Lower leg skin (tissue), 4 donors: ENCODE measurements at regions not wholly inside any gene's neighbourhood (a gene's known extent, or its start where the extent isn't known, plus 50 kb on each side); places are given as distances from the start of the nearest gene placed in this dataset.

Source experiments
- DNase-seq, 2 donors: peaks; one replicate each; pipeline ENCODE4 v3.0.0-alpha.2; 2019; ENCODE audit warnings: low spot score in 2 of 2
- H3K4me3 ChIP-seq: fragments of 200-600 bp; sonication (generic); 2 replicates; pipeline ENCODE4 v1.5.1; 2017; ENCODE audit warnings: mild to moderate bottlenecking, low read depth; ENCODE audit not compliant: poor library complexity, severe bottlenecking
- CTCF ChIP-seq, 3 donors: fragments of 450-650 bp; IDR thresholded peaks; one replicate each; pipeline ENCODE4 v1.5.1; 2016; ENCODE audit warnings: antibody characterized with exemption in 3 of 3, mild to moderate bottlenecking in 3 of 3, moderate library complexity in 2 of 3
- POLR2A ChIP-seq, 2 donors: fragments of 450-650 bp; IDR thresholded peaks; one replicate each; pipeline ENCODE4 v1.6.1; 2016 to 2017; ENCODE audit warnings: antibody characterized with exemption in 2 of 2, mild to moderate bottlenecking in 1 of 2, moderate library complexity in 1 of 2
- WGBS, 2 donors: methylation state at CpG; one replicate each; pipeline ENCODE4 v1.1.5; 2018; 5-methylcytosine and 5-hydroxymethylcytosine counted together
- intact Hi-C: fragments of 100-400 bp; cut with DNase I; formaldehyde crosslinking; loops from one replicate; pipeline ENCODE4 v1.15.0; 2023; ENCODE audit warnings: low total_unique reads

GRCh38 chr1:79441238-79441637 is 434.7 kb upstream of the ADGRL4 start:
- WGBS, 2 donors: 63 to 77% methylated on average over 2 of the region's 2 CpGs
- intact Hi-C loops: no loop called here
- no peak for DNase-seq

GRCh38 chr1:79437540-79437939 is 431.0 kb upstream of the ADGRL4 start:
- intact Hi-C loops: no loop called here
- 79 to 88% methylated on average over 2 of the region's 2 CpGs for WGBS, 2 donors
- no peak overlapping the region for H3K4me3 ChIP-seq
- TF ChIP-seq CTCF (IDR thresholded peaks at IDR 0.05): no peak
- TF ChIP-seq POLR2A (IDR thresholded peaks at IDR 0.05): no peak
- no peak for DNase-seq

More at GRCh38 chr1:79441238-79441637, 434.7 kb upstream of the ADGRL4 start:
- TF ChIP-seq CTCF (IDR thresholded peaks at IDR 0.05): no peak
- no peak overlapping the region for H3K4me3 ChIP-seq

GRCh38 chr1:79431340-79431739 is 424.8 kb upstream of the ADGRL4 start:
- intact Hi-C loops: no loop called here
- TF ChIP-seq POLR2A (IDR thresholded peaks at IDR 0.05) (no peak), CTCF (IDR thresholded peaks at IDR 0.05) (no peak)
- WGBS, 2 donors: 47 to 68% methylated on average over 2 of the region's 2 CpGs
- no peak overlapping the region for H3K4me3 ChIP-seq
- no peak for DNase-seq

- WGBS, 2 donors: 83 to 84% methylated on average over 11 of the region's 11 CpGs
- no peak overlapping the region for H3K4me3 ChIP-seq
- TF ChIP-seq CTCF (IDR thresholded peaks at IDR 0.05) (no peak), POLR2A (IDR thresholded peaks at IDR 0.05) (no peak)
- intact Hi-C loops: no loop called here
- DNase-seq: no peak
These were observed 423.9 kb upstream of the ADGRL4 start for GRCh38 chr1:79430437-79430836.

- intact Hi-C loops: no loop called here
- H3K4me3 ChIP-seq: no peak overlapping the region
- TF ChIP-seq POLR2A (IDR thresholded peaks at IDR 0.05) (no peak), CTCF (IDR thresholded peaks at IDR 0.05) (no peak)
- 45 to 48% methylated on average over 2 of the region's 2 CpGs for WGBS, 2 donors
- DNase-seq: no peak
These were observed 416.2 kb upstream of the ADGRL4 start for GRCh38 chr1:79422726-79423125.

GRCh38 chr1:79398501-79398900 is 392.0 kb upstream of the ADGRL4 start:
- no peak for DNase-seq
- intact Hi-C loops: no loop called here

More at GRCh38 chr1:79398501-79398900, 392.0 kb upstream of the ADGRL4 start:
- no peak for TF ChIP-seq POLR2A (IDR thresholded peaks at IDR 0.05)
- TF ChIP-seq CTCF (IDR thresholded peaks at IDR 0.05): no peak
- 81 to 83% methylated on average over 2 of the region's 2 CpGs for WGBS, 2 donors
- H3K4me3 ChIP-seq: no peak overlapping the region
